Occipital lobe (tissue), 1 donor: ENCODE measurements at regions not wholly inside any gene's neighbourhood (a gene's known extent, or its start where the extent isn't known, plus 50 kb on each side); places are given as distances from the start of the nearest gene placed in this dataset.

Experiments
- DNase-seq: peaks from one replicate; lab custom pipeline; 2025; lab: John Stamatoyannopoulos, UW

DNA sequence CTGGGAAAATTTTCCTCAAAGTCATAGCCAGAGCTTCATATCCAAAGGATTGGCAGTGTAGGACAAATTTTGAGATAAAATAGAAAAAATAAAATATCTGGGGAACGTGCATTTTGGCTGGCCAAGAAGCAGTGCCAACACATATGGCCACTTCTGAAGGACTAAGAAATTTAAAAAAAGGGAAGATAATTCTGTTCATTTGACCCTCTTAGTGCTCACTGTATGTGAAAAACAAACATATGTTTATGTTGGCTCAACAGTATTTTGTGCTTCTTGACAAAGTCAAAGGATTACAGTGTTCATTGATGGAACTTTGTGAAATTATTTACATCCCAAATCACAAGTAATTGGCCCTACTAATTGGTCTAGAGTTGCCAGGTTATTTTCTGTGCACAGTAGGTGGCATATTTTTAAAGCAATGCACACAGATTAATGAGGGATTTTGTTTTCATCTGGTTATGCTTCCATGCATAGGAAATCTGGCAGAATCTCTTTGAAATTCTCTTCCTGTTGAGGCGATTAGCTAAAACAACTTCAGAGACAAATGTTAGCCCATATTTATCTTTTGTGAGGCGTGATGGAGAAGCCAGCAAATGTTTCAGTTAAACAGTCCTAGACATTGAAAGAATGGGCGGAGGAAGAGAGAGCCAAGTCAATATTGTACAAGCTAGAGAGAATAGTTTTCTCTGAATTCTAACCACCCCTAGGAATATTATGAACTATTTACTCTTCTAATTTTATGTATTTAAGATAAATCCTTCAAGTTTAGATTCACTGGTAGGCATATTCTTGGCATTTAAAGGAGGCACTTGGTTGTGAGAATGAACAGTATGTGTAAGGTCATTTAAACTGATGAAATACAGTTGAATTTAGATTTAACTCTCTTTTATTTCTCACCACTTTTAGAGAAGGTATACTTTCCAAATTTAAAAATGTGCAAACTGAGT lies 237.7 kb upstream of the MBL2 start:
- no peak for DNase-seq

GRCh38 chr10:53007527-53007842 lies 234.9 kb upstream of the MBL2 start:
- DNase-seq, result no peak

DNA sequence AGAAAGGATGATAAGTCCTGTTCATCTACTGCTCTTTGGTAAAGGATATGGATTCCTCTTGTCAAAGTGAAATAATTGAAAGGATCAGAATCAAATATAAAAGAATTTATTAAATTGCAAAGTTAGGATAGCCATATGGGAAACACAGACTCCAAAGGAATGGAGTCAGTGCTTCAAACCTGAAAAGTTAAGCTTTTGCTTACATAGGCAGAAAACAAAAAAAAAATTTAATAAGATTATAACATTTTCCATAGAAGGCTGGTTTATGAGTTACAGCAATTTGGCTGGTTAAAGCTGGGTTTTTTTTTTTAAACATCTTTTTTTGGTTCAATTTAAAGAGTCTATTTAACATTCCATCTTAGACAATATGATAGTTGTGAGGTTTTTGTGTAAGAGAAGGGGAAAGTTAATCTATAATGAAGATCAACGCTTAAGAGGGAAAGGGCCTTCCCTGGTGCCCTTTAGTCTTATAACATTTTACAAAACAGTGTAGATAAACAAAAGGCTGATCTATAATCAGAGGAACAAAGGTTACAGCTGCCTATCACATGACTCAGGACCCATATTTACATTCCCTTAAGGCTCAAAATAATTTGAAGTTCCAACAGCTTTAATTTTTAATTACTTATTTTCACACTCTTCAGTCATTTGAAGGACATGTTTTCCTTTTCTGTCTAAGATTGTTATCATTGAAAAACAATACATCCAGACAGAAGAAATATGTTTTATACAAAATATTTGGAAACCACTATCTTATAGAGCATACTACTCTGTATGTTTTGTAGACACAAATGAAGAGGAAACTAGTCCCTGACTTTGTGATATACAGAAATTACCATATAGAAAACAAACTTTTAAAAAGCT lies 234.3 kb upstream of the MBL2 start:
- DNase-seq, result no peak

- no peak for DNase-seq
Measured at GRCh38 chr10:53005612-53006345, 233.2 kb upstream of the MBL2 start.

DNA sequence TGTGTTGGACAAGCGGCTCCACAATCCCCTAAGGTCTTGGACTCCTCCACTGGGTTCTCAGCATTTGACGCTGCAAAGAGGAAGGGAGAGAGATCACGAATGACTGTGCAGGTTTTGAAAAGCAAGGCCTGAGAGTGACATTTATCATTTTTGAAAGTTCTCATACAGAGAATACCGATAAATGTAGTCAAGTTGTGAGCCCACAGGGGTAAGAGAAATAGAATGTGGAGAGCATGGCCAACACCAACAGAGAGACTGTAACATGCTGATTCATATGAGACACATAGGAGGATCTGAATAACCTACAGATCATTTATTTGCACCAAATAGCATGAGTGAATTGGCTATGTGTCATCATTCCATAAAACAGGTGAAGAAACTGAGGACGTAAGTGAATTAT lies 230.5 kb upstream of the MBL2 start:
- no peak for DNase-seq

GRCh38 chr10:52999681-53000080 lies 227.1 kb upstream of the MBL2 start:
- DNase-seq, result no peak

DNA sequence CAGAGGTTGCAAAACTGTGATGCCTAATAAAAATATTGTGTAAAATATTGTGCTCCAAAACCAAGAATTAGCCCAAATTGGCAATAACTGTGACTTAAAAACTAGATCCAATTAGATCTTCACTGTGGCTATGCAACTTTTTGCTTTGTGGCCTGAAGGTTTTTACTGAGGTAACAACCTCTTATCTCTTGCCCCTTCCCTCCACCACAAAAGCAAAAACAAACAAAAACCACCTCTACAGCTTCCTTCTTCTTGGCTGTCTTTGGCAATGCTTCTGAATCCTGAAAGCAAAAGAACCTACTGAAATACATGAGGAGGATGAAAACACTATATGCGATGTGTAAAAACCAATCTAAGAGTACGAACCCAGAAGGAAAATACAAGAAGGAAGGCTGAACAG lies 226.7 kb upstream of the MBL2 start:
- DNase-seq, result no peak

DNA sequence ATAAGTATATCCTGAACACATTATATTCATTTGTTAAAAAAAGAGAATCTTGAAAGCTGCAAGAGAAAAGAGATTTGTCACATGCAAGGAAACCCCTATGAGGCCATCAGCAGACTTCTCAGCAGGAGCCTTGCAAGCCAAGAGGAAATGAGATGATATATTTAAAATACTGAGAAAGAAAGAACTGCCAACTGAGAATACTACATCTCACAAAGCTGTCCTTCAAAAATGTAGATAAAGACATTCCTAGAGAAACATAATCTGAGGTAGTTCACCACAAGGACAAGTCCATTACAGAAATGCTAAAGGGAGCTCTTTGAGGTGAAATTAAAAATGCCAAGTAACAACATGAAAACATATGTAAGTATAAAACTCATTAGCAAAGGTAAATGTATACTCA lies 224.4 kb upstream of the MBL2 start:
- DNase-seq, result no peak

GRCh38 chr10:52994370-52994769 lies 221.8 kb upstream of the MBL2 start:
- DNase-seq, result no peak

GRCh38 chr10:52993109-52993508 lies 220.5 kb upstream of the MBL2 start:
- no peak for DNase-seq

DNA sequence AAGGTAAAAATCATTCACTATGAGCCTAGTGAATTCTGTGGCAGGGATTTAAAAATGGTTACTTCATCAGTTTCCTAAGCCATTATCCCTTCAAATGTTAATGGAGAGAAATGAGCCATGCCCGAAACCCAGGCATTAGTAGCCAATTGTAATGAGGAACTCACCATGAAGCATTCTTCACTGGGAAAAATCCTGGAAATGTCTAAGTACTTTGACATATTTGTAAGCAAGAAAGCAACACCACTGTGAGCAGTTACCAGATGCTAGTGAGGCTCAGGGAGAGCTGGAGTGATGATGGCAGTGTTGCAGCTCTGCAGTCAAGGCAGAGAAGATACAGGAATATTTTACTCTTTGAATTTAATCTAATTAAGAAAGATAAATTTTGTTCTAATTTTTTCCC lies 220.0 kb upstream of the MBL2 start:
- no peak for DNase-seq

GRCh38 chr10:52988923-52989322 lies 216.3 kb upstream of the MBL2 start:
- no peak for DNase-seq

DNA sequence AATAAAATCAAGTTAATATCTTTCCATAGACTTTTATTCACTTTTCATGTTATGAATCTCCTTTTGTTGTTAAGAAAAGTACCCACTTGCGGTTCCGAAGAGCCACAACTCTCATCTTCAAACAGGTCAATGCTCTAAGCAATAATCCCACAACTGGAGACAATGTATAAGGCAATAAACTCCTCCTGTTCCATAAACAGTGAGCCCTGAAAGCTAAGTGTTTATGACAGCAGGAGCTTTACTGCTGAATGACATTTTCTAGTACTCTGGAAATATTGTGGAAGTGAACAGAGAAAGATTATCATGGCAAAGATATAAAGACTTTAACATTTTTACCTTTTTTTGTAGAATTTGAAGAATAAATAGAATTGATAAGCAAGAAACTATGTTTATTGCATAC lies 213.5 kb upstream of the MBL2 start:
- no peak for DNase-seq

DNA sequence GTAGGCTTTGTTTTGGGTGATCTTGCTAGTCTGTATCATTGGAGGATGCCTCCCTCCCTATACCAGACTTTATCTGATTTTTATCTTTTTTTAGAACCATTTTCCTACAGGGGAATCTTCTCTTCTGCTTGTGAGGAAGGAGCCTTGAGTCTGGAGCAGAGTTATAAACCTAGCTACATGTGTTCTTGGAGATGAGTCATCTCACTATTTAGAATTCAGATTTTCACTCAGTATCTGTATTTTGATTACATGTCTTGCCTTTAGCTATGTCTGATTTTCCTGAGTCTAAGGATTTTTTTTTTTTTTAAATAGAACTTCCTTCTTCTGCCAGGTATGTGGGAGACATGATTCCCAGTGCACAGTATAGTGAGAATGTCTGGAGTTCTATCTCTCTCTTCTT lies 211.6 kb upstream of the MBL2 start:
- no peak for DNase-seq

GRCh38 chr10:52979295-52979990 lies 206.9 kb upstream of the MBL2 start:
- DNase-seq, result no peak

- no peak for DNase-seq
Measured at GRCh38 chr10:52977581-52977980, 205.0 kb upstream of the MBL2 start.

DNA sequence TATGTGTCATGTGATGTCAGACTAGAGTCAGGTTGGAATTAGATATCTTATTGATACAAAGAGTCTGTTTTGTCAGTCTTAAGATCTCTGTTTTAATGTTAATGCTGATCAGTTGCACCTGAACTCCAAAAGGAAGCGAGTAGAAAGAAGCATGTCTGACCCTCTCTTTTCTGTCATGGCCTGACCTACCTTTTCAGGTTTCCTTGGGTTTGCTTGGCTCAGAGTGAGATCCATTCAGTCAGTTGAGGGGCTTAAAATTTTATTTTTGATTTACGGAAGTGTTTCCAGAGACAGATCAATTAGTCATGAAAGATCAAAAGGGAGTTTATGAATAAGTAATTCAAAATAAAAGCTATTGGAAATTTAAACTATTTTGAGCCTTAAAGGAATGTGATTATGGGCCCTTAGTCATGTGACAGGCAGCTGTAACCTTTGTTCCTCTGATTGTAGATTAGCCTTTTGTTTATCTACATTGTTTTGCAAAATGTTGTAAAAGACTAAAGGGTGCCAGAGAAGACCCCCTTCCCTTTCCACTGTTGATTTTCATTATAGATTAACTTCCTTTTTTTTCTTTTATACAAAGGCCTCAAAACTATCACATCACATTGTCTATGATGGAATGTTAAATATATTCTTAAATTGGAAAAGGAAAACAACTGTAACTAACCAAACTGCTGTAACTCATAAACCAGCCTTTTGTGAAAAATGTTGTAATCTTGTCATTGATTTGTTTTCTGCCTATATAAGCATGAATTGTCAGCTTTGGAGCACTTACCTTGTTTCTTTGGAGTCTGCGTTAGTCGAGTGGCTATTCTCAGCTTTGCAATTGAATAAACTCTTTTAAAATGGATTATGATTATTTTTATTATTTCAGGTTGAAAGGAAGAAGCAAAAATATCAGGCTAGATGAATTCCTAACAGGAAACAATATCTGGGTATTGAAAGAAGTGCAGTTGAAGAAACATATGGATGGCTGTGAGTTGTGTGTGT lies 195.5 kb upstream of the MBL2 start:
- no peak for DNase-seq

- DNase-seq, result no peak
Measured at GRCh38 chr10:52966904-52967303, 194.3 kb upstream of the MBL2 start.

DNA sequence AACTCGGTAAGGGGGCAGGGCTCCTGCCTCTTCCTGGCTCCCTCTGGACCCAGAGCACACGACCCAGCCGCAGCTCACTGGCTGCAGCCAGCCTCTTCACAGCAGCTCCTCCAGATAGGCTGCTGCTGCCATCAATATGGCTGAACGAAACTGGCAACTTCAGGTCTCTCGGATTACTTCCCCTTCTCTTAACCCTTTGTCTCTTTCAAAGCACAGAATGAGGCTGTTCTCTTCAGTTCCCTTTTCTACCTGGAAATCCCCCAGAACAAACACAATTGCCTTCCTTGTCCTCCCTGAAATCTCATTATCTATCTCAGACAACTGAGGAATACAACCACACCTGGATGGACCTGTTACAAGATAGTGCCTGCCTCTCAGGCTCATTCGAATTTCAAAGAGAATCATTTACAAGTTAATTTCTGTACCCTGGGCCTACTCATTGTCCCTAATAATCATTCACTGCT lies 193.4 kb upstream of the MBL2 start:
- DNase-seq, result no peak

- DNase-seq, result no peak
Measured at GRCh38 chr10:52965509-52965908, 192.9 kb upstream of the MBL2 start.
